ENCODE measurements at regions not wholly inside any gene's neighbourhood (a gene's known extent, or its start where the extent isn't known, plus 50 kb on each side); places are given as distances from the start of the nearest gene placed in this dataset.

GRCh38 chr6:148195511-148195910 is 147.1 kb upstream of the SASH1 start:
- no peaks in the 10 kb centered on the region for H3K9me3 Mint-ChIP-seq
- H3K36me3 Mint-ChIP-seq (ENCODE audit: low read depth) = no peaks in the 10 kb centered on the region
- peaks cover 82% of the 10 kb centered on the region for H3K27me3 Mint-ChIP-seq (ENCODE audit: low read depth)
- no peak overlapping the region for H3K27ac Mint-ChIP-seq
- no peak overlapping the region for H3K4me3 Mint-ChIP-seq
- no peaks in the 10 kb centered on the region for H3K4me1 Mint-ChIP-seq (ENCODE audit: low read depth)

GRCh38 chr6:148199584-148199983 is 143.1 kb upstream of the SASH1 start:
- peaks cover 10% of the 10 kb centered on the region for H3K9me3 Mint-ChIP-seq
- H3K27me3 Mint-ChIP-seq (ENCODE audit: low read depth) = peaks cover 88% of the 10 kb centered on the region
- peaks cover 5% of the 10 kb centered on the region for H3K36me3 Mint-ChIP-seq (ENCODE audit: low read depth)
- no peak overlapping the region for H3K4me3 Mint-ChIP-seq
- peaks cover 9% of the 10 kb centered on the region for H3K4me1 Mint-ChIP-seq (ENCODE audit: low read depth)
- H3K27ac Mint-ChIP-seq = no peak overlapping the region

- peaks cover 9% of the 10 kb centered on the region for H3K4me1 Mint-ChIP-seq (ENCODE audit: low read depth)
- H3K9me3 Mint-ChIP-seq = peaks cover 11% of the 10 kb centered on the region
- peaks cover 5% of the 10 kb centered on the region for H3K36me3 Mint-ChIP-seq (ENCODE audit: low read depth)
- H3K4me3 Mint-ChIP-seq = no peak overlapping the region
- H3K27ac Mint-ChIP-seq = no peak overlapping the region
- peaks cover 92% of the 10 kb centered on the region for H3K27me3 Mint-ChIP-seq (ENCODE audit: low read depth)
Observed at GRCh38 chr6:148200293-148200692, 142.3 kb upstream of the SASH1 start.

- Mint-ChIP-seq H3K9me3 (peaks cover 16% of the 10 kb centered on the region), H3K27ac (no peak overlapping the region), H3K4me3 (no peak overlapping the region), H3K4me1 (ENCODE audit: low read depth) (peaks cover 9% of the 10 kb centered on the region), H3K27me3 (ENCODE audit: low read depth) (peaks cover 92% of the 10 kb centered on the region), H3K36me3 (ENCODE audit: low read depth) (peaks cover 5% of the 10 kb centered on the region)
Observed at GRCh38 chr6:148200781-148201180, 141.9 kb upstream of the SASH1 start.

DNA sequence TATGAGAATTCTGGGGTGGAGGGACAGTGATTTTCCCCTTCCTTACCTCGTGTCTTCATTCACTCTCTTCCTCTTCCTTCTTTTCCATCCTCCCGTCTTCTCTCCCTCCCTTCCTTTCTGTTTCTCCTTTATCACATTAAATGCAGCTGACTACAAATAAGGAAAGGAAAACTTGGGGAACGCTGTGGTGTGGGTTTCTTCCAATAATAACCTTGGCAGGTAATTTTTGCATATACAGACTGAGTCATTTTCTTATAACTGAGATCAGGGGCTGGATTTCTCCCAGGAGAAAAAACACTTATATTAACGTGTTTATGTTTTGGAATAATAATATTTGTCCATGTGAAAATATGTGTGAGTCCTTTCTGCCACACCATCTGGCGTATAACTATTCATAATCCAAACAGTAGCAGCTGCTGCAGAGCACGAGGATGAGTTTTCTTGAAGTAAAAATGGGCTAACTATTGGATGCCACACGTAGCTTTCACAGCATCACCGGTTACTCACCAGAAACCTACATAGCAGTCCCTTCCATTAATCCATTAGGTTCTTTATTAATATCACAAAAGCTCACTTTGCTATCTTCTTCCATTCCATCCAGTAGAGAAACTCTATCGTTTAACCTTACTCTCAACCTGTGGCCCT is 139.2 kb upstream of the SASH1 start:
- H3K27ac Mint-ChIP-seq = peak overlapping the region; percentile 94
- H3K36me3 Mint-ChIP-seq (ENCODE audit: low read depth) = peaks cover 5% of the 10 kb centered on the region
- peaks cover 16% of the 10 kb centered on the region for H3K9me3 Mint-ChIP-seq
- H3K4me1 Mint-ChIP-seq (ENCODE audit: low read depth) = peaks cover 9% of the 10 kb centered on the region
- no peak overlapping the region for H3K4me3 Mint-ChIP-seq
- H3K27me3 Mint-ChIP-seq (ENCODE audit: low read depth) = peaks cover 86% of the 10 kb centered on the region

- peaks cover 16% of the 10 kb centered on the region for H3K9me3 Mint-ChIP-seq
- peak overlapping the region; percentile 46 for H3K4me3 Mint-ChIP-seq
- peaks cover 82% of the 10 kb centered on the region for H3K27me3 Mint-ChIP-seq (ENCODE audit: low read depth)
- peaks cover 9% of the 10 kb centered on the region for H3K4me1 Mint-ChIP-seq (ENCODE audit: low read depth)
- H3K36me3 Mint-ChIP-seq (ENCODE audit: low read depth) = peaks cover 5% of the 10 kb centered on the region
- H3K27ac Mint-ChIP-seq = peak overlapping the region; percentile 94
Observed at GRCh38 chr6:148203970-148204369, 138.7 kb upstream of the SASH1 start.

DNA sequence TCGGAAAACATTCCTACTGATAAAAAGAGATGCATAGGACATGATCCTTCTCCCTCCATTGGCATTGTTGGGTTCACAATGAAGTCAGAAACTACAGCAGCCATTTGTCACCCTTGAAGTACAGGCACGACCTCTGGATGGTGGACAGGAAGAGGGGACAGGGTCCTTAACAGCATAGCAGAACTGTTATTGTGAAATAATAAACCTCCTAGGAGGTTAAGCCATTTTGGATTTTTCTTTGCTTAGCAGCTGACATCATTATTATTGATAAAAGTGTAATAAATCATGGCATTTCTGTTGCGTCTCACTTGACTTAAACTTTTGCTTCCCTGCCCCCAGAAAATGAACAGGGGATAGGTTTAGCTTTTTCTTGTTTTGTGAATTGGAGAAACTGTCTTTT is 134.3 kb upstream of the SASH1 start:
- no peak overlapping the region for H3K27ac Mint-ChIP-seq
- H3K4me3 Mint-ChIP-seq = no peak overlapping the region
- H3K27me3 Mint-ChIP-seq (ENCODE audit: low read depth) = peaks cover 76% of the 10 kb centered on the region
- peaks cover 5% of the 10 kb centered on the region for H3K36me3 Mint-ChIP-seq (ENCODE audit: low read depth)
- peaks cover 8% of the 10 kb centered on the region for H3K4me1 Mint-ChIP-seq (ENCODE audit: low read depth)
- H3K9me3 Mint-ChIP-seq = peaks cover 13% of the 10 kb centered on the region

GRCh38 chr6:148211777-148212324 is 130.8 kb upstream of the SASH1 start:
- H3K36me3 Mint-ChIP-seq (ENCODE audit: low read depth) = no peaks in the 10 kb centered on the region
- H3K4me1 Mint-ChIP-seq (ENCODE audit: low read depth) = no peaks in the 10 kb centered on the region
- H3K9me3 Mint-ChIP-seq = no peaks in the 10 kb centered on the region
- no peak overlapping the region for H3K4me3 Mint-ChIP-seq
- peaks cover 70% of the 10 kb centered on the region for H3K27me3 Mint-ChIP-seq (ENCODE audit: low read depth)
- no peak overlapping the region for H3K27ac Mint-ChIP-seq

DNA sequence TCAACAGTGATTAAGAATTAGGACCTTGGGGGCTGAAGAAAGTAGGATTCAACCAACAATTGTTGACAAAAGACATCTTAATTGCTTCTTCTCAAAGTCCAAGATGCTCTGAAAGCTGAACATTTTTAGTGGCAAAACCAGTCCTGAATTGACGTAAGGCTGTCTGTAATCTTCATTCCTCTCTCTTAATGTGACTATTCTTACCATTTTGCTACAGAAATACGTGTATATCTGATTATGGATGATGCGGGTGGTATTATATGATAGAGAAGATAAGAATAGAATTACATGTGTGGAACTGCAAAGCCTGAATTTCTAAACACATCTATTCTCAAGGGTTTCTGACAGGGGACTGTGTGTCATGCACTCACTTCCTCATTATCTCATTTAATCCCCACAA is 130.3 kb upstream of the SASH1 start:
- Mint-ChIP-seq H3K4me3 (no peak overlapping the region), H3K9me3 (no peaks in the 10 kb centered on the region), H3K27me3 (ENCODE audit: low read depth) (peaks cover 65% of the 10 kb centered on the region), H3K36me3 (ENCODE audit: low read depth) (no peaks in the 10 kb centered on the region), H3K4me1 (ENCODE audit: low read depth) (no peaks in the 10 kb centered on the region), H3K27ac (no peak overlapping the region)

GRCh38 chr6:148213366-148213765 is 129.3 kb upstream of the SASH1 start:
- Mint-ChIP-seq H3K9me3 (no peaks in the 10 kb centered on the region), H3K27ac (no peak overlapping the region), H3K36me3 (ENCODE audit: low read depth) (no peaks in the 10 kb centered on the region), H3K27me3 (ENCODE audit: low read depth) (peaks cover 63% of the 10 kb centered on the region), H3K4me1 (ENCODE audit: low read depth) (no peaks in the 10 kb centered on the region), H3K4me3 (no peak overlapping the region)

DNA sequence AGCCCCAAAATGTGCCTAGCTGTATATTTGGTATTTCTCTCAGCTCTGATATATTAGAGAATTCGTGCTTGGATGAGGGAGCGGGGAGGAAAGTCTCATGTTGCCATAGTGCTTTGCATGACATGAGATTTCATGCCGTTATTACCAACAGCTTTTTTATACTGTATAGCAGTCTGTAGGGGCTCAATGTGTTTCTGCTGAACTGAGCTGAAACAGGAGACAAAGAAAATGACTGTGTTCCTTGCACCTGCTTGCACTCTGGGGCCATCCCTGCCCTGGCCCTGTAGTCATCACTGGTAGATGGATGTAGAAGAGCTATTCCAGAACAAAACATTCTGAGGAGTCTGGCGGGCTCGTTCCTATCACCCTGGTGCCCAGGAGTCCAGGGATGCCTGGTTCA is 128.0 kb upstream of the SASH1 start:
- peaks cover 60% of the 10 kb centered on the region for H3K27me3 Mint-ChIP-seq (ENCODE audit: low read depth)
- H3K4me3 Mint-ChIP-seq = no peak overlapping the region
- no peaks in the 10 kb centered on the region for H3K4me1 Mint-ChIP-seq (ENCODE audit: low read depth)
- H3K27ac Mint-ChIP-seq = no peak overlapping the region
- H3K9me3 Mint-ChIP-seq = no peaks in the 10 kb centered on the region
- no peaks in the 10 kb centered on the region for H3K36me3 Mint-ChIP-seq (ENCODE audit: low read depth)

DNA sequence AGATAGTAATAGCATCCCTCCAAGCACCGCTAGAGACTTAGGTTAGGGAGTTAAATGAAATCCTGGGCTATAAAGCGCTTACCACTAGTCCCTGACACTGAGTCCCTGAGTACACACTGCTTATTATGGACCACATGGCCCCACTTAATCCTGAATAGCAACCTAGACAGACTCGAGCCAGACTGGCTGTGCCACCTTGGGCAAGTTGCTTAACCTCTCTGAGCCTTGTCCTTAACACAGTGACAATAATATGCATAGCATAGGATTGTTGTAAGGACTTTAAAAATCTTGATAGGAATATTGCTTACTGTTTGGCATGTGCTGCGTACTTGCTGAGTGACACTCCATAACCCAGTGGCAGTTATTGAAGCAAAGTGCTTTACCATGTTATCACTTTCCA is 125.6 kb upstream of the SASH1 start:
- Mint-ChIP-seq H3K27me3 (ENCODE audit: low read depth) (peaks cover 64% of the 10 kb centered on the region), H3K9me3 (no peaks in the 10 kb centered on the region), H3K4me1 (ENCODE audit: low read depth) (no peaks in the 10 kb centered on the region), H3K4me3 (no peak overlapping the region), H3K27ac (no peak overlapping the region), H3K36me3 (ENCODE audit: low read depth) (no peaks in the 10 kb centered on the region)

GRCh38 chr6:148217921-148218320 is 124.7 kb upstream of the SASH1 start:
- H3K9me3 Mint-ChIP-seq = no peaks in the 10 kb centered on the region
- H3K4me1 Mint-ChIP-seq (ENCODE audit: low read depth) = no peaks in the 10 kb centered on the region
- H3K36me3 Mint-ChIP-seq (ENCODE audit: low read depth) = no peaks in the 10 kb centered on the region
- no peak overlapping the region for H3K4me3 Mint-ChIP-seq
- H3K27ac Mint-ChIP-seq = no peak overlapping the region
- peaks cover 63% of the 10 kb centered on the region for H3K27me3 Mint-ChIP-seq (ENCODE audit: low read depth)

DNA sequence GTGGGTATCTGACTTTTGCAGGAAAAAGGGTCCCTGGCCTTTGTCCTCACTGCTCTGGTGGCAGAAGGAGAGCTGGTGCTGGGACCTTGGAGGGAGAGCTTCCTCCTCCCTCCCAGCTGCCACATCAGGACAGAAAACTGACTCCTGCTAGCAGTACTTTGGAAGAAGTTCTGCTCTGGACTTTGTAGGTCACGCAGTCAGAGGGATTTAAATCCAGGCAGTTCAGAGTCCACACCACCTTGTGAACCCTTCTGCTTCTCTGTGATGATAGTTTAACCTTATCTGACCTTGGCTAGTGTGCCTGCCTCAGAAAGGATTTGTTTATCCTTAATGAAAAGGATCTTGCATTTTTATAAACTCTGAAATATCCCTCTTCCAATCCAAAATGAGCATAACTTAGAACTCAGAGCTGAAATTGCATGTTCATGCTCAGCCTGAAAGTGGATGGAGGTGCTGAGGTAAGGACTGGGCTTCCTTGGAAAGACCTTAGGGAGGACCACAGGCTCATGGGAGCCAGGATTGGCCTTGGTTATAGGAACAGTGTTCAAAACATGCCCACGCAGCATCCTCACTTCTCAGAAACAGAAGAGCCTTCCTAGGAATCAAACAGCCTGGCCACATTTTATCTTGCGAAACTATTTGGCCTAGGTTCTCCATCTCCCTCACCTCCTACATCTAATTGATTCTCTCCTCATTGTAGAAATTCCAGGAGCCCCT is 123.9 kb upstream of the SASH1 start:
- no peaks in the 10 kb centered on the region for H3K36me3 Mint-ChIP-seq (ENCODE audit: low read depth)
- H3K27me3 Mint-ChIP-seq (ENCODE audit: low read depth) = peaks cover 60% of the 10 kb centered on the region
- no peaks in the 10 kb centered on the region for H3K4me1 Mint-ChIP-seq (ENCODE audit: low read depth)
- H3K9me3 Mint-ChIP-seq = no peaks in the 10 kb centered on the region
- no peak overlapping the region for H3K27ac Mint-ChIP-seq
- H3K4me3 Mint-ChIP-seq = no peak overlapping the region

Measured in T-helper 1 cell treated with Interleukin-12 subunit alpha and Interleukin-12 subunit beta and Interleukin-4 antibody, amounts not matched to agents 30 μg/mL and 1 μg/mL, for 36 hours (primary cell).